Endometrium (tissue), 2 donors: ENCODE measurements at regions not wholly inside any gene's neighbourhood (a gene's known extent, or its start where the extent isn't known, plus 50 kb on each side); places are given as distances from the start of the nearest gene placed in this dataset.
"Not testable (repeated sequence)": the region's sequence is repeated elsewhere in the genome, so short reads cannot be mapped to it uniquely, and the experiment has no call there.

ENCODE experiments used
- FAIRE-seq: peaks from 2 replicates; lab custom pipeline; 2012; peaks lifted over from hg19 to GRCh38; lab: Jason Lieb, UNC
- donor health status: control.
- donor health status: control.

DNA sequence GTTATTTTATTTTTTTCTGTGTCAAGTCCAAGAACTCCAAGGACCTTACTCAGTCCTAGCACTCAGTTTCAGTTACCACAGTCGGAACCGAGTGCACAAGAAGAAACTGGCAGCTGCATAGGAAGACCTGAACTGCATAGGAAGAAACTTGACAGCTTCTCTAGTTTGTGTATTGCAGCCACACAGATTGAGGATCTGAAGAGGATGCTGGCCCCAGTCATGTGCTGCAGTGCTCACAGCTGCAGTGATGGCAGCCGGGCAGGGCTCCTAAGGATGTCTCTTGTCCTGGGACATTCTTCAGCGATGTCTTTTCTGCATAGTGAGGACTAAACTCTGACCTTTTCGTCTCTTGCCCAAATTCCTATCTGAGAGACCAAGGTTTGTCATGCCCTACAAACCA is 261.2 kb downstream of the STIM2 start:
- no peak for FAIRE-seq

DNA sequence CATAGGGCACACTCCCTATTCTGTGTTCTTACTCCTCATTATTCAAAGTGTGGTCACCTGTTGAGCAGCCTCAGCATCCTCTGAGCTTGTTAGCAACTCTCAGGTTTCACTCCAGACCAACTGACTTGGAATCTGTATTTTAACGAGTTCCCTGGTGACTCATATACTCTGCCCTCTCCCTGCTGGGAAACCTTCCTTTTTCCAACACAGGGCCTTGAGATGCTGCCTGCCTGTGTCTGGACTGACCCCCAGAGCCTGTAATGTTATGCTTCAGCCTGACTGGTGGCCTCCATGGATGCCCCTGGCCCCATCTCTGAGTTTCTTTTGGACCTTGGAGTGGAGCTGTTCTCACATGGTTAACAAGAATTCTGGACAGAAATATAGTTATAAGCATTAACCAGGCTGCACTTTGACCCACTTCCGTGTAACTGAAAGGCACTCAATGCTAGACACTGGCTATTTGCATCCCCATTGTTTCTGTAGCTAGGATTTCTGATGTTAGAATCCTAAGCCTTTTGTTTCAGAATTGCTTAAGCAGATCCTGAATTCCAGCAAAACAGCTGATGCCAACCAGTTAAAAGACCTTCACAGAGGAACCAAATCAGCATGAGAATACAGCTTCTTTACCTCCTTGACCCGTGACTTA is 262.6 kb downstream of the STIM2 start:
- no peak for FAIRE-seq

DNA sequence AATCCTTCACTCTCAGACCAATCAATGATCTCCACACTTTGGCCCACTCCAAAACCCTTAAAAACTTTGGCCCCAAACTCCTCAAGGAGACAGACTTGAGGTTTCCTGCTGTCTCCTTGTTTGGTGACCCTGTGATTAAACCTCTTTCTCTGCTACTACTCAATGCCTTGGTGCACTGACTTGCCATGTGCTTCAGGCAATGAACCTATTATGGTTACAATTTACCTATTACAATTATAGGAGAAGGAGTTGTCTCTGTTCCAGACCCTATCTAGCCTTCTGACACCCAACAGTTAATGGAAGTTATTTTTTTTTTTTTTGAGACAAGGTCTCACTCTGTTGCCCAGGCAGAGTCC is 263.1 kb downstream of the STIM2 start:
- no peak for FAIRE-seq

DNA sequence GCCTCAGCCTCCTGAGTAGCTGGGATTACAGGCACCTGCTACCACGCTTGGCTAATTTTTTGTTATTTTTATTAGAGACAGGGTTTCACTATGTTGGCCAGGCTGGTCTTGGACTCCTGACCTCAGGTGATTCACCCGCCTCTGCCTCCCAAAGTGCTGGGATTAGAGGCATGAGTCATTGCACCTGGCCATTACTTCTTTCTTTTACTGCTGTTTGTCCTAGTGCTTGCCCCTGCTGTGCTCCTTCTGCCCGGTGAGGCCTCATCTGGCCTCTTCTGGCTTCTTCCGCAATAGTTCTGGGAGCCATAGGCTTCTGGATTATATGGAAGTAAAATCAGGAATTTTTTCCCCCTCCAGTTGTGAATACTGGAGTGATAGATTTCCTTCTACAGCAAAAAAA is 266.3 kb downstream of the STIM2 start:
- not testable (repeated sequence) for FAIRE-seq

DNA sequence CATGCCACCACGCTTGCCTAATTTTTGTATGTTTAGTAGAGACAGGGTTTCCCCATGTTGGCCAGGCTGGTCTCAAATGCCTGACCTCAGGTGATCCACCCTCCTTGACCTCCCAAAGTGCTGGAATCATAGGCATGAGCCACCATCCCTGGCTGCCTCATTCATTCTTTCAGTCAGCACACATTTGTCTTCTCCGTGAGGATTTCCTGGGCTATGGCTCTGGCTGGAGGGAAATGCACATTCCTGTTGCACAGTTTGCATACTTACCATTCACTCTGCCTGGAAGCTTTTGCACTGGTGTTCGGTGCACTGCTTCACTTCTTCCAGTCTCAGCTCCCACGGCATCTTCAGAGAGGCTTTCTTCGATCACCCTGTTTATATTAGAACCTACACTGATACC is 267.8 kb downstream of the STIM2 start:
- no peak for FAIRE-seq

DNA sequence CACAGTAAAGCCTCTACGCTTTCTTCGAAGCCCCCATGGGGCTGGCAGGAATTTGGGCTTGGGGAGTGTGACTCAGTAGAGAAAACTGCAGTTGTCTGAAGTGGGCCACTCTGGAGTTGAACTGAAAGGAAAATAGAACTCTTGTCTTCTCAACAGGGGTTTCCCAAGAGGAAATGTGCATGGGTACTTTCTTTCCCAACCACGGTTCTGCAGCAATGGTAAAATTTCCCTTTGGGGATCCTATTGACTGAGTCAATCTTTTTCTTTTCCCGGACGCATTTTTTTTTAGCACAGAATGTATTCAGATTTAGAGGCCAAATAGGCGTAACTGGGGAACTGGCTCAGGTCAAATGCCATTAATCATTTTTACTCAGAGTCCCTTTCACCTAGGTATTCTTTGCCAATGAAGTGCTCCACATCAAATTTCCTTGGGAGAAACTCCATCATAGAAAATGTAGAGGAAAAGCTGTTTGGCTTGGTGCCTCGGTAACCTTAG is 269.3 kb downstream of the STIM2 start:
- FAIRE-seq, result no peak

DNA sequence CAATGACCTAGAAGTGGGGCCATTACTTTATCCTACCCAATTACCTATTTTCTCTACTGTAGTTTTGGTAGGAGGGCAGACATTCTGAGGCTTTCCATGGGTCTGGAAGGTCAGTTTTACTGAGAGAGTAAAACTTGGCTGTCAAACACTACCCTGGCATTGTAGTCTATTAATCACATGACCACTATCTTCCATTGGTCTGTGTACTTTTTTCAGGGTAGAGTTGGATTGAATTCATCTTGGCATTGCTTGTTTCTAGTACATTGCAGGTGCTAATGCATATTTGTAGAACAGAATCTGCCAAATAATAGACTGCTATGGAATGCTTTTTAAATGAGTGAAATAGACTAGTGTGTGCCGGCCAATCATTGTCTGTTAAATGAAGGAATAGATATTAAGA is 271.9 kb downstream of the STIM2 start:
- FAIRE-seq, result no peak

DNA sequence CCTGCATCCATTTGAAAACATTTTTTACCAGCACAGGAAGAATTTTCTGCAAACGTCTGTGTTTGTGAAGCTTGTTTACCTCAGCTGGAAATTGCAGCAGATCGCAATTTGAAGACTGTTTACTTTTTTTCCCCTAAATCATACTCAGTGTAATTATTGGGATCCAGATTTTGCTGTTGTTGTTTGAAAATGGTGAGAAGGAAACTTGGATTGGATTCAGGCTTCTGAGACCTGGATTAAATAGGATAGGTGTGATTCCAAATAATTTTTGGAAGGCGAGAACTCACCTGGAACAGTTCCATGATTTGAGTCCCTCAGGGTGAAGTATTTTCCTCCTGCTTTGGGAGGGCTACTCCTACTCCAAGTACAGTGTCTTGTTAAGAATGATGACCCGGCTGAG is 279.8 kb downstream of the STIM2 start:
- FAIRE-seq, result no peak

DNA sequence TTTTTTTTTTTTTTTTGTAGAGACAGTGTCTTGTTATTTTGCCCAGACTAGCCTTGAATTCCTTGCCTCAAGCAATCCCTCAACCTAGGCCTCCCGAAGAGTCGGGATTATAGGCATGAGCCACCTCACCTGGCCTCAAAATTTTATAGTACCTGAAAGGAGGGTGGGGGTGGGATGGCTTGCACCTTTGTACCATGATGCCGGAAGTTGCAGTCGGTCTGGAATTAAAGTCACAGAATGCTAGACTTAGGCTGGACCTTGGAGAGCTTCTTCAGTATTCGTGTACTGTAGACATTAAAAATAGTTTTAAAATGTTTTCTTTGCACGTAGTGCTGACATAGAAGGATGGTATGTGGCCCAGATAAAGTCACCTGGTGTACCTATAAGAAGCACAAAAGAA is 280.9 kb downstream of the STIM2 start:
- no peak for FAIRE-seq

DNA sequence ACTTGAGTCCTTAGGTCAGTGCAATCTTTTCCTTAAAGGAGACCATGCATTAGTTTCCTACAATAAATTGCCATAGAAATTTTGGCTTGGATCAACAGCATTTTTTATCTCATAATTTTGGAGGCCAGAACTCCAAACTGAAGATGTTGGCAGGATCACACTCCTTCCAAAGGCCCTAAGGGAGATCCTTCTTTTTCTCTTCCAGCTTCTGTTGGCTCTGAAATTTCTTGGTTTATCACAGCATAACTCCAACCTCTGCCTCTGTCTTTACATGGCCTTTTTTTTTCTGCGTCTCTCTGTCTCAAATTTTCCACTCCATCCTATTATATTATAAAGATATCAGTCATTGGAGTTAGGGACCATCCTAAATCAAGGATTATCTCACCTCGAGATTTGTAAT is 282.2 kb downstream of the STIM2 start:
- FAIRE-seq, result no peak

DNA sequence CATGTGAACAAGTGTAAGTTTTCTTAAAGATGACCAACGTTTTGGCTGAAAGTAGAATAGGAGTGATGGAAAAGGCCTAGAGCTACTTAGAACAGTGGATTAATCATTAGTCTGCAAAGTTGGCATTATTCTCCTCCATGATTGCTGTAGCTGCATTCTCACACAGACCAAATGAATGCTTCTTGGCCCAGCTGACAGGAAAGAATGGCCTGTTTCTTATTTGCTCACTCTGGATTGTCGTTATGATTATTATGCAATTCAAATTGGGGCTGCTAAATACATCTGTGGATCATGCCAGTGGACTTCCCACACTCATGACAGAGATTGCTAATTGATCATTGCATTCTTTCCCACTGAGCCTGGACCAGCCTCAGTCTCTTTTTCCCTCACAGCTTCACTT is 285.0 kb downstream of the STIM2 start:
- no peak for FAIRE-seq

DNA sequence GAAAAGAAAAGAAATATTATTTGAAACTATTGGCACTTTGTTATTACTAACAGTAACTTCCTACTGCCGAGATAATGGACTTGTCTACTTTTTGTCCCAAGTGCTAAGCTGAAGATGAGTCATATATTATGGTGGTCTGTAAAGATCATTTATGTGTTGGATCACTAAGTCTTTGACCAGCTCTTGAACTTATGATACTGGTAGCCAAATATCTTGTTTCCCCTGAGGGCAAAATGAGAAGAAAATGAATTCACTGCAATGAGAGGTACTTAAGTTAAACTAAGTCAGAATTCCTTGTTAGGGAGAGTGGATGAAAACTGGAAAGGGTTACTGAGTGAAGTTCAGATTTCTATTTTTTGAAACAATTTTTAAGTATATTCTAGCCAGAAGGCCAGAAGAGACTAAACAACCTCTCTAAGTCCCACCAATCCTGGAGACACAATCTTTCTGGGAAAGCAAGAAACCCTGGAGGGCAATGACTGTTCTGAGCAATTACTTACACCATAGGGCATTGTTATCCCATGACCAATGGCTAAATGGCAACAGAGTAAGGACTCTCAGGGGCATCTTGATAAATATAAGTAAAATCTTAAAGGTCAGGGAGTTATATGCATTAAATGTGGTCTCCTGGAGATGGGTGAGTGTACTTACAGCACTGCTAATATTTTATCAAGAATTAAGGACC is 287.7 kb downstream of the STIM2 start:
- FAIRE-seq, result no peak

DNA sequence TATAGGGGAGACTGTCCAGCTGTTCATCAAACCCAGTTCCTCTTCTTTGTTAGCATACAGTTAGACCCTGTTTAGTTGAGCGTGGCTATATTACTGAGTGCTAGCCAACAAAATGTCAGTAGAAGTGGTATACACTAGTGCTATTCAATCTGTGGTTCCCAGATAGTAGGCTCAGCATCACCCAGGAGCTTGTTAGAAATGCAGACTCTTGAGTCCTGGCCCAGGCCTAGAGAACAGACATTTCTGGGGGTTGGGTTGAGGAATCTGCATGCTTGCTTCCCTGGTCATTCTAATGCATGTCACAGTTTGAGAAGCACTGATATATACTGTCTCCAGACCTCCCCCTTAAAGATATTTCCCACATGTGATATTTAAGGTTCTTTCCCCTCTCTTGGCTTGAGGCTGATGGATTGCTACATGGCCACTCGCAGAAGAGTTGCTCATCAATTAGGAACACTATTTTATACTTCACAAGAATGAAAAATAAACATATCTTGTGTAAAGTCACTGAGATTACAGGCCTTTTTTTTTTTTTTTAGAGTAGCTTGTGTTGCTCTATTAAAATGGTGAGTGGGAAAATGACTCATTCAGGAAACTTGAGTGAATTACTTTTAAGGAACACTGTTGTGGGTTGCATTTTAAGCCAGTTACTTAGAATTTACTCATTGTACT is 289.0 kb downstream of the STIM2 start:
- no peak for FAIRE-seq

DNA sequence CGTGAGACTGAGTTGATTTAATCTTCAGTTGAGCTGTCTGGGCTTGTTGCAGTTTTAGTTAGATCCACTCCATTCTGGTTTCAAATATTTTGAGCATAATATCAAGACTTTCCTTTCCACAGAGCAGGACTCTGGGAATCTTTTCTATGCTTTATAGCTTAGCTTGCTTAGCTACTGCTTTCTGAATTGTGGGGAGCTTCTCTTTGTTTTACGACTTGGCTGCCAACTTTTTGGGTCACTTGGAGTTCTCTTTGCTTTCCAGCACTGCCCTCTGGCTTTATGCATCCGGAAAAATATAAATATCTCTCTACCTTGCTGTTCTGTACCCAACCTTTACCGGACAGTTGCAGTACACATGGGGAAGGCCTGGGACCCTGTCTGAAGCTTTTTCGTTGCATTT is 292.1 kb downstream of the STIM2 start:
- no peak for FAIRE-seq

DNA sequence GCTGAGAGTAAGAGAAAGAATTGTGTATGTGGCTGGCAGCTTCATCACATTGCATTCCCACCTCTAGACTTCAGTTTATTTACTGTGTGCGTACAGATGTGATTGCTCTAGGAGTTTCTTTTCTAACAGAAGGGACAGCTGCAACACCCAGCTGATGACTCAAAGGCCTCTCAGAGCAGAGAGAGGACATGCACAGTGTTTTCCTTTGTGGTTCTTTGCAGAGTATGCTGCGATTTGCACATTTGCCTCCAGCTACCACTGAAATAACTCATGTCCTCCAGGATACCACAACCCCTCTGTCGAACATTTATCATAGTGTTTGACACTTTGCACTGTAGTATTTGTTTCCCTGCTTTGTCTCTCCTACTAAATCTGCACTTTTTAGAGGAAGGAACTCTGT is 294.1 kb downstream of the STIM2 start:
- no peak for FAIRE-seq

DNA sequence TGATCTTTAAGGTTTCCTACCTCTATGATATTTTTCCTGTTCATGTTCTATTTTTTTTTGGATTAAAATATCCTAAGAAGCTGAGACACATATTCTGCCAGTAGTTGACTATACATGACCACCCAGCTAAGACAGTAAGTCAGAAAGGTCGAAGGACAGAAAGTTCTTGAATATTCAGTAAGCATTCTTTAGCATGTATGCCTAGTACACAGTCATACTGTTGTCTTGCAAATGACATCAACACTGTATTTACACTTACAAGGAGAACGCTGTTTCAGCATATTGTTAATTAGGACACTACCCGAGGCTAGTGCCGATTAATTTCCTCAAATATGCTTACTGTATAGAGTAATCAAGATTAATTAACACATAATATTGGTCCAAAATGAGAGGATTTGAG is 300.6 kb downstream of the STIM2 start:
- no peak for FAIRE-seq

DNA sequence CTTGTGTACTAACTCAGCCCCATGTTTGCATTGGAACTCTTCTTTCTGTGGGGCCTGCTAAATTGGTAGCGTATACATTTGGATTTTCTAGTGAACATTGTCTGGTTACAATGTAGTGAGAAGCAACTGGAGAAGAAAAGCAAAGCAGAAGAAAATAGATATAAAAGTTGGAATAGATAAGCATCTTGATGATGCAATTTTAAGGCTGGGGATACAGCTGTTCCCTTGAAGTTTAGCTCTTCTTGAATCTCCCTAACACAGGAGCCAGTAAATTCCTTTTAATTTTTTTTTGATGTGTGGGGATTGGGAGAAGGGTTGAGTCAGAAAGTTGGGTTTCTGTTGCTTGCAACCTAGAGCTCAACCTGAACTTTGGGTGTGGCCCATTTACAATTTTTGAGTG is 308.1 kb downstream of the STIM2 start:
- FAIRE-seq, result no peak

DNA sequence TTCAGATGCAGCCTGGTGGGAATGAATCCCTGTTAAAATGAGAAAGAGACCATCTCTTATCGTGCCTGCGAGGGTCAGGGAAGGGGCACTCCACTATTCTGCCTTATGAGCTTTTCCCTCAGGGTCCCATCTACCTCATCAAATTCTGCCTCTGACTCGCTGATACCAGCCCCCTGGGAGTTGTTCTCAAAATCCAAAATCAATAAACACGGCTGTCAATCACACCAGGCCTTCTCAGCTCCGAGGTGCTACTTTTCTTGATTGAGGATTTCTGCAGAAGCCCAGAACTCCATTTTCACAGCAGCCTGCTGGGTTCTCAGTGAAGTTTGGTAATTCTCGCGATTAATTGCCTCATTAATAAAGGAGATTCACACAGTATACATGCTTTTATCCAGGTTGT is 312.6 kb downstream of the STIM2 start:
- no peak for FAIRE-seq

DNA sequence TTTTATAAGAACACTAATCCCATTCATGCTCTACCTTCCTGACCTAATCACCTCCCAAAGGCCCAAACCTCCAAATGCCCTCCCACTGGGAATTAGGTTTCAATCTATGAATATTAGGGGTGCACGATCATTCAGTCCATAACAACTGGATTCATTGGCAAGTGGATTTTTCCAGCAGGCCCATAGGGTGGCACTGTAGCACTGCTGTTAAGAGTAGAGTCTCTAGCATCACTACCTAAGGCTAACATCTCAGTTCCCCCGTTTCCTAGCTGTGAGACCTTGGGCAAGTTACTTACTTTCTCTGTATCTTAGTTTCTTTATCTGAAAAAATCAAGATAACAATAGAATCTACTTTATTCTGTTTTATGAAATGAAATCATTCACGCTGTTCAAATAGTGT is 315.8 kb downstream of the STIM2 start:
- no peak for FAIRE-seq

DNA sequence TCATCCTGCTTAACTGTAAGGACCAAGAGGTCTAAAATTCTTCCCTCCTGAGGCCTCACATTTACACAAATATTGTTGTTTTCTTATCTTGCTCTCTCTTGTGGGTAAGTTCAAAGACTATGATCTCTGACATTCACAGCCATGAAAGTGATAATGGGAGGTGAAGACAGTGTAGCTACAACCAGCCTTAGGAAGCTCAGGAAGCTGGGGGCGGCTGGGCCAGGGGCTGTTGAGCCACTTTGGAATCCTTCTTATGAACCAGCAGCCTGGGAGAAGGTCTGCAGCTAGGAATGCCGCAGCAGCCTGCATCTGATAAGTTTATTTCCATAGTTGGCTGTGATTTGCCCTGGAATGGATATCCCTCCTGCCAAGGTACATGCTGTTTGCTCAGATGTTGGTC is 316.2 kb downstream of the STIM2 start:
- FAIRE-seq, result no peak

DNA sequence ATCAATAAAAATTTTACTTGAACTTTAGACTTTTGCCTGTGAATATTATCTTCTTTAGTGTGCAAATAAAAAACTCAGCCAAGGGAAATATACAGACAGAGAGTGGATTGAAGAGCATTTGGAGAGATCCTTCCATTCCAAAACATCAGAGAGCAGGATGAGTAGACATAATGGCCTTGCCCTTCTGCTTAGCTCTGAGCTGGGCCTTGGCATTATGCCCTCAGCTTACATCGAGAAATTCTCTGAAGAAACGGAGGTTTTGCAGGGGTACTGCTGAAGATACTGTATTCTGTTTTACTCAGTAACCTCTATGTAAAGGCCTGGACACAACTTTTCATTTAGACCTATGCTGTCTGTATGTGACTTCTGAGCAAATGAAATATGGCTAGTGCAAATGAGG is 317.4 kb downstream of the STIM2 start:
- no peak for FAIRE-seq

DNA sequence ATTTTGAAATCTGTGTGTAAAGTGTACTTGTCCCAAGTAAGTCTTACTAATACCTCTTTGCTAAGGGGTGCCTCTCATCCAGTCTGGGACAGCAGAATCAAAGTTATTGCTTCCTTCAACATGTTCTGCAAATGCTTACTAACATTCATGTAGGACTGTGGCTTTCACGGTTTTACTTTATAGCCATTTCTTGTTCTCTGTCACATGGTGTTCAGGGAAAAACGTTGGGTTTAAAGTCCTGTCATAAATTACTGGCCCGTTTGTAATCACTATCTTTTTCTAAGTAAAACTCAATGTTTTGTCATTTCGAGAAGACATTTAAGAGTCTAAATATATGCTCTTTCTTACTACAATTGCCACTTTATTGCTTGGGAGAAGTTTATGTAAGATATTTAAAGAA is 321.1 kb downstream of the STIM2 start:
- FAIRE-seq, result no peak

DNA sequence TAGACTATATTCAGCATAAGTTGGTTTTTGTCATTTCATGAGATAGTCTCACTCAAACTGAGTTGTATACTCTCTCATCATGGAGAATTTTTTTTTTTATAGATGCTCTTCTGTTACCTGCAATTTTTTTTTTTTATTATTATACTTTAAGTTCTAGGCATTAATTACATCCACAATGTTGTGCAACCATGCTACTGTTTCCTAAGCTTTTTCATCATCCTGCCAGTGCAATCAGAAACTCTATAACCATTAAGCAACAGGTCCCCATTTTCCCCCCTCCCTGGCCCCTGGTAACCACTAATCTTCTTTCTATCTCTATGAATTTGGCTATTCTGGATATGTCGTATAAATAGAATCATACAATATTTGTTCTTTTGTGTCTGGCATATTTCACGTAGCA is 321.6 kb downstream of the STIM2 start:
- no peak for FAIRE-seq
